Umbilical cord (tissue), 1 donor: ENCODE measurements at regions not wholly inside any gene's neighbourhood (a gene's known extent, or its start where the extent isn't known, plus 50 kb on each side); places are given as distances from the start of the nearest gene placed in this dataset.
"Not testable (repeated sequence)": the region's sequence is repeated elsewhere in the genome, so short reads cannot be mapped to it uniquely, and the experiment has no call there.

ENCODE experiments used
- DNase-seq: peaks from one replicate; pipeline ENCODE4 v3.0.0-alpha.2; 2015; ENCODE audit warnings: low spot score

- no peak for DNase-seq
Observed at GRCh38 chr2:16073921-16074425, 133.6 kb downstream of the MYCN start.

GRCh38 chr2:16073471-16073870 is 133.1 kb downstream of the MYCN start:
- no peak for DNase-seq

- no peak for DNase-seq
Observed at GRCh38 chr2:16072638-16073290, 132.4 kb downstream of the MYCN start.

GRCh38 chr2:16071865-16072637 is 131.7 kb downstream of the MYCN start:
- no peak for DNase-seq

GRCh38 chr2:16071039-16071864 is 130.9 kb downstream of the MYCN start:
- no peak for DNase-seq

- no peak for DNase-seq
Observed at GRCh38 chr2:16070648-16070971, 130.3 kb downstream of the MYCN start.

GRCh38 chr2:16069933-16070647 is 129.7 kb downstream of the MYCN start:
- peak; percentile 6 for DNase-seq

- no peak for DNase-seq
Observed at GRCh38 chr2:16069663-16069932, 129.2 kb downstream of the MYCN start.

GRCh38 chr2:16068552-16068940 is 128.2 kb downstream of the MYCN start:
- no peak for DNase-seq

- no peak for DNase-seq
Observed at GRCh38 chr2:16067866-16068551, 127.7 kb downstream of the MYCN start.

GRCh38 chr2:16067444-16067843 is 127.1 kb downstream of the MYCN start:
- DNase-seq: no peak

GRCh38 chr2:16067037-16067406 is 126.7 kb downstream of the MYCN start:
- DNase-seq: no peak

GRCh38 chr2:16066261-16067036 is 126.1 kb downstream of the MYCN start:
- DNase-seq: no peak

GRCh38 chr2:16065272-16066069 is 125.1 kb downstream of the MYCN start:
- not testable (repeated sequence) for DNase-seq

- no peak for DNase-seq
Observed at GRCh38 chr2:16064745-16065144, 124.4 kb downstream of the MYCN start.

- no peak for DNase-seq
Observed at GRCh38 chr2:16063955-16064633, 123.7 kb downstream of the MYCN start.

GRCh38 chr2:16063251-16063850 is 123.0 kb downstream of the MYCN start:
- no peak for DNase-seq

- DNase-seq: no peak
Observed at GRCh38 chr2:16062471-16063250, 122.3 kb downstream of the MYCN start.
